ENCODE measurements at regions not wholly inside any gene's neighbourhood (a gene's known extent, or its start where the extent isn't known, plus 50 kb on each side); places are given as distances from the start of the nearest gene placed in this dataset.

DNA sequence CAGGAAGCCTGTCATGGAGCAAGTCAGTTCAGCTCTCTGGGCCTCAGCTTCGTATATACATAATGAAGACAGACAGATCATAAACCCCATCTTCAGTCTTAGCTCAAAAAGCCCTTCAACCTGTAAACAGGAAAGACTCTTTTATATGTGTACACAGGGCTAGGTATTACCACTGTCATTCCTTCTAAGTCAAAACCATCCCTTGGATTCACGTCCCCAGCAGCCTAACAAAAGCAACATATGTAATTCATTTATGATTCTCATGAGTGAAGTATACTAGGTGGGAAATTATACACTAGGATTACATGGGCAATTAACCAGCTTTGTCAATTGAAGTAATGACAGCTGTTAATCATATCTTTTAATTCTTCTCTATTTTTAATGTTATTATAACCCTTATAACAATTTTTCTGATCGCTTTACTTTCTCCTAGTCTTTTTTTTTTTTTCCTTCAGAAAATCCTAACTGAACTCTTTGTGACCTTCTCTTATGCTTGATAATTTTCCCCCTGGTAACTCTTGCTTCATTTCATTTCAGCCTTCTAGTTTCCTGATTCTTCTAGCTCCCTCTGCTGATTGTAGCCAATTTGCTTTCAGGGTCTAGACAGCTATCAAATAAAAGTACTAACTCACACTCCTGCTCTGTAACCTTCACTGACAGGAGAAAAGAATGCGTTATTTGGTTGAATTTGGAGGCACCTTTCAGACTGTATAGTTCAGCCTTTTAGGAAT is 99.7 kb downstream of the RBM43 start:
- TF ChIP-seq POLR2AphosphoS5 (IDR thresholded peaks at IDR 0.05), result no peak
- TF ChIP-seq POLR2A (IDR thresholded peaks at IDR 0.05), result no peak
- TF ChIP-seq, protein P1, sequence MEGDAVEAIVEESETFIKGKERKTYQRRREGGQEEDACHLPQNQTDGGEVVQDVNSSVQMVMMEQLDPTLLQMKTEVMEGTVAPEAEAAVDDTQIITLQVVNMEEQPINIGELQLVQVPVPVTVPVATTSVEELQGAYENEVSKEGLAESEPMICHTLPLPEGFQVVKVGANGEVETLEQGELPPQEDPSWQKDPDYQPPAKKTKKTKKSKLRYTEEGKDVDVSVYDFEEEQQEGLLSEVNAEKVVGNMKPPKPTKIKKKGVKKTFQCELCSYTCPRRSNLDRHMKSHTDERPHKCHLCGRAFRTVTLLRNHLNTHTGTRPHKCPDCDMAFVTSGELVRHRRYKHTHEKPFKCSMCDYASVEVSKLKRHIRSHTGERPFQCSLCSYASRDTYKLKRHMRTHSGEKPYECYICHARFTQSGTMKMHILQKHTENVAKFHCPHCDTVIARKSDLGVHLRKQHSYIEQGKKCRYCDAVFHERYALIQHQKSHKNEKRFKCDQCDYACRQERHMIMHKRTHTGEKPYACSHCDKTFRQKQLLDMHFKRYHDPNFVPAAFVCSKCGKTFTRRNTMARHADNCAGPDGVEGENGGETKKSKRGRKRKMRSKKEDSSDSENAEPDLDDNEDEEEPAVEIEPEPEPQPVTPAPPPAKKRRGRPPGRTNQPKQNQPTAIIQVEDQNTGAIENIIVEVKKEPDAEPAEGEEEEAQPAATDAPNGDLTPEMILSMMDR (IDR thresholded peaks at IDR 0.05), result no peak
- no peak for TF ChIP-seq EP300 (IDR thresholded peaks at IDR 0.05)

Data from gastroesophageal sphincter (tissue), 3 donors.